Upper lobe of left lung (tissue), 6 donors: ENCODE measurements at regions not wholly inside any gene's neighbourhood (a gene's known extent, or its start where the extent isn't known, plus 50 kb on each side); places are given as distances from the start of the nearest gene placed in this dataset.

Experiments used
- ATAC-seq, 2 donors: fragments of 200-7000 bp; cut with Tn5 transposase; one replicate each; pipeline ENCODE4 v1.9.1; 2022; ENCODE audit warnings: mild to moderate bottlenecking in 2 of 2, moderate library complexity in 2 of 2; ENCODE audit not compliant: low FRiP score in 2 of 2
- DNase-seq, 2 donors: peaks; one replicate each; pipeline ENCODE4 v3.0.0-alpha.2; 2019 to 2020
- H3K27ac ChIP-seq, 4 donors: fragments of 200-600 bp; sonication (generic); one replicate each; pipeline ENCODE4 v1.5.1; 2016 to 2019
- H3K27me3 ChIP-seq, 4 donors: fragments of 200-600 bp; sonication (generic); one replicate each; pipeline ENCODE4 v1.5.1; 2017 to 2019
- H3K36me3 ChIP-seq, 4 donors: fragments of 200-600 bp; sonication (generic); one replicate each; pipeline ENCODE4 v1.5.1; 2016 to 2019
- H3K4me1 ChIP-seq, 4 donors: fragments of 200-600 bp; sonication (generic); one replicate each; pipeline ENCODE4 v1.5.1; 2018 to 2019
- H3K4me3 ChIP-seq, 4 donors: fragments of 200-600 bp; sonication (generic); one replicate each; pipeline ENCODE4 v1.5.1; 2017 to 2019; ENCODE audit warnings: mild to moderate bottlenecking in 2 of 4, moderate library complexity in 1 of 4
- H3K9me3 ChIP-seq, 4 donors: fragments of 200-600 bp; sonication (generic); one replicate each; pipeline ENCODE4 v1.5.1; 2018 to 2019
- EP300 ChIP-seq, 4 donors: sonication (generic); formaldehyde crosslinking; IDR thresholded peaks; one replicate each; pipeline ENCODE4 v1.5.1; 2017; ENCODE audit warnings: antibody characterized with exemption in 4 of 4, control low read depth in 2 of 4
- POLR2A ChIP-seq, 4 donors: fragments of 450-650 bp; IDR thresholded peaks; one replicate each; pipeline ENCODE4 v1.5.1; 2016 to 2017; ENCODE audit warnings: antibody characterized with exemption in 4 of 4, mild to moderate bottlenecking in 2 of 4
- POLR2AphosphoS5 ChIP-seq, 2 donors: sonication (generic); formaldehyde crosslinking; IDR thresholded peaks; one replicate each; pipeline ENCODE4 v1.5.1; 2017; ENCODE audit warnings: antibody characterized with exemption in 2 of 2
- WGBS, 2 donors: methylation state at CpG; one replicate each; pipeline ENCODE4 v1.1.5; 2017 to 2018; 5-methylcytosine and 5-hydroxymethylcytosine counted together
- TF ChIP-seq, protein P1 (sequence below), 6 experiments: fragments of 450-650 bp in 4 of 6; fragments of 200-600 bp in 2 of 6; sonication (generic) in 2 of 6; IDR thresholded peaks; one replicate each; pipeline ENCODE4 v1.5.1; 2016 to 2019; ENCODE audit warnings: antibody characterized with exemption in 6 of 6
- donor health status: DM: no; HTN: no; CAD: no; lungs with moderate emphysema.
- donor health status: DM: no; HTN: yes; CAD: no; lungs with severe emphysema.

DNA sequence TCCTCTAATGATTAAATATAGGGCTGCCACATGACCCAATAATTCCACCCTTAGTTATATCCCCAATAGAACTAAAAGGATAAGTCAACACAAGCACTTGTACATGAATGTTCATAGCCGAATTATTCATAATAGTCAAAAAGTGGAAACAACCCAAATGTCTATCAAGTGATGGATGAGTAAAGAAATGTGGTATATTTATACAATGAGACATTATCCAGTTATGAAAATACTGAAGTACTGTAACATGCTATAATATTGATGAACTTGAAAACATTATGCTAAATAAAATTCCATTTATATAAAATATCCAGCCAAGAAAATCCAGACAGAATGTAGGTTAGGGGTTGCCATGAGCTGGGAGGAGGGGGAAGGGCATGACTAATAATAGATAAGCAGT, 436.7 kb upstream of the AADAT start:
- ATAC-seq: no peak
- Histone ChIP-seq H3K4me3 (no peak overlapping the region), H3K27me3 (no peaks in the 10 kb centered on the region), H3K9me3 (no peaks in the 10 kb centered on the region), H3K4me1 (no peaks in the 10 kb centered on the region), H3K27ac (no peak overlapping the region), H3K36me3 (no peaks in the 10 kb centered on the region)
- TF ChIP-seq EP300 (IDR thresholded peaks at IDR 0.05) (no peak), POLR2AphosphoS5 (IDR thresholded peaks at IDR 0.05) (no peak)
- TF ChIP-seq, protein P1, sequence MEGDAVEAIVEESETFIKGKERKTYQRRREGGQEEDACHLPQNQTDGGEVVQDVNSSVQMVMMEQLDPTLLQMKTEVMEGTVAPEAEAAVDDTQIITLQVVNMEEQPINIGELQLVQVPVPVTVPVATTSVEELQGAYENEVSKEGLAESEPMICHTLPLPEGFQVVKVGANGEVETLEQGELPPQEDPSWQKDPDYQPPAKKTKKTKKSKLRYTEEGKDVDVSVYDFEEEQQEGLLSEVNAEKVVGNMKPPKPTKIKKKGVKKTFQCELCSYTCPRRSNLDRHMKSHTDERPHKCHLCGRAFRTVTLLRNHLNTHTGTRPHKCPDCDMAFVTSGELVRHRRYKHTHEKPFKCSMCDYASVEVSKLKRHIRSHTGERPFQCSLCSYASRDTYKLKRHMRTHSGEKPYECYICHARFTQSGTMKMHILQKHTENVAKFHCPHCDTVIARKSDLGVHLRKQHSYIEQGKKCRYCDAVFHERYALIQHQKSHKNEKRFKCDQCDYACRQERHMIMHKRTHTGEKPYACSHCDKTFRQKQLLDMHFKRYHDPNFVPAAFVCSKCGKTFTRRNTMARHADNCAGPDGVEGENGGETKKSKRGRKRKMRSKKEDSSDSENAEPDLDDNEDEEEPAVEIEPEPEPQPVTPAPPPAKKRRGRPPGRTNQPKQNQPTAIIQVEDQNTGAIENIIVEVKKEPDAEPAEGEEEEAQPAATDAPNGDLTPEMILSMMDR (IDR thresholded peaks at IDR 0.05): no peak
- WGBS, 2 donors: 92 to 96% methylated on average over 1 of the region's 1 CpG
- DNase-seq: no peak

DNA sequence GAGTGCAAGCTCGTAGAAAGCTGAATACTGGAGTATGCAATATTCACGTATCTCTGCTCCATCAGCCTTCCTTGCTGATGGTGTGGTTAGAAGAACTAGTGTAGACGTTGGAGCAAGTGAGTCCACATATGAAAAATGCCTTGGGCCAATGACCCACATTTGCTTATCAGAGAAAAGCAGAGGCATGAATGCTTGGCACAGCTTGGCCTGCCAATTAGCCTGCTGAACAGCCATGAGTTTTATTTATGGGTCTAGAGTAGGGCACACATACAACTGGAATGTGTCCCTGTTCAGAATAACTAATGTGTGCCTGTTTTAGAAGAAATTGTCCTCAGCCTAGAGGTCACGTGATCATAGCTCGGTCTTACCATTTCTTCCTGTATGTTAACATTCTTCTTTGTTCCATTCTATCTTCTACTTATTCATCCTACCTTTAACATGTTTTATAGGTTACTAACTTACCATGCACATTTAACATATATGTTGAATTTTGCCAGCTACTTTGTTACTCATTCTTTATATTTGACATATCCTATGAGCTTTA, 432.7 kb upstream of the AADAT start:
- ATAC-seq (no peak), DNase-seq (no peak)
- Histone ChIP-seq H3K4me3 (no peak overlapping the region), H3K4me1 (no peaks in the 10 kb centered on the region), H3K27ac (no peak overlapping the region), H3K36me3 (no peaks in the 10 kb centered on the region), H3K9me3 (no peaks in the 10 kb centered on the region), H3K27me3 (no peaks in the 10 kb centered on the region)
- no peak for TF ChIP-seq EP300 (IDR thresholded peaks at IDR 0.05)
- TF ChIP-seq, protein P1 (IDR thresholded peaks at IDR 0.05): no peak
- TF ChIP-seq POLR2A (IDR thresholded peaks at IDR 0.05): no peak
- no peak for TF ChIP-seq POLR2AphosphoS5 (IDR thresholded peaks at IDR 0.05)
- 80 to 91% methylated on average over 5 of the region's 5 CpGs for WGBS, 2 donors

DNA sequence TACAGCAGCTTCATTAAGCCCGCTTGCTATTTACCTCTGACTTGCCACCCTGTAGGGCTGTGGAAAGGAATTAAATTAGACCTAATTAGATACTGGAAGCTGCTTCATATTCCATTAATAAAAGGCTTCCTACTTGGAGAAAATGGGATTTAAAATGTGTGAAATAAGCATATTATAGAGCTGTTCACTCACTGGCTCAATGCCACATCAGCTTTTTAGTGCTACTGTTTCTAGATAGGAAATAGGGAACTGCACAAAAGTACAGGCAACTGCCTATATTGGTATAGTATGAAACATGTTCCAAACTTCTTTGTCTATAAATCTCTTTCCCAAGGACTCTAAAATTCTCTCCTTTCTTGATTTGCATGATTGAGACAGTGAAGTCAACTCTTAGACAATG, 407.9 kb upstream of the AADAT start:
- no peak overlapping the region for H3K4me3 ChIP-seq

DNA sequence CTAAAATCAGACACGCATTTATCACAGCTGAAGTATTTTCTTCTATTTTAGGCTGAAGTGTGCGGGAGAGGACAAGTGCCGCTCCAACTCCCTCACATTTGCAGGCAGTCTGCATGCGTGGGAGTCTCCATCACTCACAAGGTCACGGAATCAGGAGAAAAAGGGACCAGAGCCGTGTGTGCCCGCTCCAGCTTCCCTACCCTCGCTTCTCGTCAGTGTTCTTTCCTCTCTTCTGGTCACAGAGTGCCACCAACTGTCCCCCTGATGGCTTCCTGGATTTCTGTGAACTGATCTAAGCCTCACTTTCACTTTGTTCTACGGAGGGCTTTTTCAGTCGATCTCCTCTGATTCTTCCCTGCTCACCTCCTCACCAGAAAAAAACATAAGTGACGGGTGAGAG, 407.4 kb upstream of the AADAT start:
- no peak for DNase-seq
- Histone ChIP-seq H3K36me3 (no peaks in the 10 kb centered on the region), H3K4me3 (no peak overlapping the region), H3K9me3 (no peaks in the 10 kb centered on the region), H3K27me3 (no peaks in the 10 kb centered on the region), H3K4me1 (no peaks in the 10 kb centered on the region), H3K27ac (no peak overlapping the region)
- no peak for ATAC-seq
- TF ChIP-seq POLR2AphosphoS5 (IDR thresholded peaks at IDR 0.05) (no peak), EP300 (IDR thresholded peaks at IDR 0.05) (no peak), POLR2A (IDR thresholded peaks at IDR 0.05) (no peak)
- TF ChIP-seq, protein P1 (IDR thresholded peaks at IDR 0.05): no peak
- 75 to 82% methylated on average over 12 of the region's 12 CpGs for WGBS, 2 donors

More for the DNA sequence above, 407.9 kb upstream of the AADAT start:
- H3K27me3 ChIP-seq: no peaks in the 10 kb centered on the region
- TF ChIP-seq, protein P1 (IDR thresholded peaks at IDR 0.05): no peak
- TF ChIP-seq EP300 (IDR thresholded peaks at IDR 0.05): no peak
- TF ChIP-seq POLR2A (IDR thresholded peaks at IDR 0.05): no peak
- TF ChIP-seq POLR2AphosphoS5 (IDR thresholded peaks at IDR 0.05): no peak
- H3K27ac ChIP-seq: no peak overlapping the region
- WGBS, 2 donors: 75 to 80% methylated on average over 1 of the region's 1 CpG
- DNase-seq (no peak), ATAC-seq (no peak)
- no peaks in the 10 kb centered on the region for H3K9me3 ChIP-seq
- H3K36me3 ChIP-seq: no peaks in the 10 kb centered on the region
- H3K4me1 ChIP-seq: no peaks in the 10 kb centered on the region

DNA sequence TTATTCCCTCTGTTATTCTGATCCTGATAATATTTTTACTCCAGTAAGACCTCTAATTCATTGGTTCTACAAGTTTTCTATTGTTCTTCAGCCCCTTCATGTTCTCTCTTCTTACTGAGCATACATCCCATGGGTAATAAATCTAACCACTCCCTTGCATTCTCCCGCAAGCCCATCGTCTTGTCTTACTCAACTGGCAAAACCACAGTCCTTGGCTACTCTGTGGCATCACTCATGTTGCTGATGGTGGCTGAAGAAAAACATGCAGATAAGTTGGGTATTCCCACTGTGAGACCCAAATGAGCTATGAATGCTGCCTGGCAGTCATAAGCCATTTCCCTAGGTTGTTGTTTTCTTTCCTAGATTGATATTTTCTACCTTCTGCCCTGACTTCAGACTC, 402.2 kb upstream of the AADAT start:
- Histone ChIP-seq H3K27me3 (no peaks in the 10 kb centered on the region), H3K27ac (no peak overlapping the region), H3K9me3 (no peaks in the 10 kb centered on the region), H3K36me3 (no peaks in the 10 kb centered on the region), H3K4me1 (no peaks in the 10 kb centered on the region), H3K4me3 (no peak overlapping the region)
- no peak for TF ChIP-seq POLR2AphosphoS5 (IDR thresholded peaks at IDR 0.05)
- TF ChIP-seq, protein P1 (IDR thresholded peaks at IDR 0.05): no peak
- TF ChIP-seq POLR2A (IDR thresholded peaks at IDR 0.05): no peak
- TF ChIP-seq EP300 (IDR thresholded peaks at IDR 0.05): no peak
- ATAC-seq: no peak
- WGBS, 2 donors: 48 to 78% methylated on average over 2 of the region's 2 CpGs
- DNase-seq: no peak
